HEK293 (cell line): ENCODE measurements at regions not wholly inside any gene's neighbourhood (a gene's known extent, or its start where the extent isn't known, plus 50 kb on each side); places are given as distances from the start of the nearest gene placed in this dataset.
"Not testable (repeated sequence)": the region's sequence is repeated elsewhere in the genome, so short reads cannot be mapped to it uniquely, and the experiment has no call there.

Source experiments
- CTCF ChIA-PET: fragments of 350-600 bp; formaldehyde crosslinking; extraction: SDS; loops from one replicate; lab custom pipeline; 2021; ENCODE audit warnings: antibody characterized with exemption; lab: Yijun Ruan, JAX
- POLR2A ChIA-PET: fragments of 300-600 bp; formaldehyde crosslinking; extraction: SDS; loops from one replicate; lab custom pipeline; 2020; ENCODE audit warnings: antibody characterized with exemption, inconsistent platforms; lab: Yijun Ruan, JAX
- H3K27ac ChIP-seq: fragments of 200-500 bp; sonication (Bioruptor generic); 2 replicates; pipeline ENCODE4 v1.5.1; 2014; ENCODE audit warnings: low read depth, low read length, control low read depth, inconsistent platforms; ENCODE audit errors: extremely low read depth
- H3K36me3 ChIP-seq, 2 experiments: fragments of 200-500 bp in 1 of 2; sonication (Bioruptor generic) in 1 of 2; 1 replicate in 1 of 2; 2 replicates in 1 of 2; pipeline ENCODE4 v1.5.1; 2014 to 2017; ENCODE audit warnings: inconsistent platforms in 2 of 2, low read length in 2 of 2; ENCODE audit not compliant: control insufficient read depth in 2 of 2, insufficient read depth in 1 of 2
- H3K4me1 ChIP-seq: fragments of 200-500 bp; sonication (Bioruptor generic); 2 replicates; pipeline ENCODE4 v1.5.1; 2014; ENCODE audit warnings: mild to moderate bottlenecking, low read length, inconsistent platforms; ENCODE audit not compliant: control insufficient read depth, insufficient read depth
- H3K4me3 ChIP-seq: 2 replicates; pipeline ENCODE4 v1.5.1; 2011; ENCODE audit warnings: low read depth, mild to moderate bottlenecking, control low read depth, low read length, moderate library complexity
- H3K9me3 ChIP-seq: fragments of 200-500 bp; sonication (Bioruptor generic); 2 replicates; pipeline ENCODE4 v1.5.1; 2014; ENCODE audit warnings: low read depth, low read length, inconsistent platforms; ENCODE audit not compliant: control insufficient read depth, insufficient read depth
- ZBTB8A ChIP-seq: fragments of 450-650 bp; formaldehyde crosslinking; IDR thresholded peaks from 2 replicates; pipeline ENCODE4 v1.5.1; 2016; ENCODE audit warnings: missing biosample characterization, missing genetic modification characterization
- ZNF266 ChIP-seq: fragments of 450-650 bp; formaldehyde crosslinking; IDR thresholded peaks from 2 replicates; pipeline ENCODE4 v1.5.1; 2016; ENCODE audit warnings: missing biosample characterization, missing genetic modification characterization, low read depth

DNA sequence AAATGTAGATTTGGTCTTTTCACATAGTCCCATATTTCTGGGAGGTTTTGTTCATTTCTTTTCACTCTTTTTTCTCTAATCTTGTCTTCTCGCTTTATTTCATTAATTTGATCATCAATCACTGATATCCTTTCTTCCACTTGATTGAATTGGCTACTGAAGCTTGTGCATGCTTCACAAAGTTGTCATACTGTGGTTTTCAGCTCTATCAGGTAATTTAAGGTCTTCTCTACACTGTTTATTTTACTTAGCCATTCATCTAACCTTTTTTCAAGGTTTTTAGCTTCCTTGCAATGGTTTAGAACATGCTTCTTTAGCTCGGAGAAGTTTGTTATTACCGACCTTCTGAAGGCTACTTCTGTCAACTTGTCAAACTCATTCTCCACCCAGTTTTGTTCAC lies 51.6 kb upstream of the FSIP2 start:
- H3K9me3 ChIP-seq, H3K36me3 ChIP-seq, H3K4me1 ChIP-seq, H3K4me3 ChIP-seq, CTCF ChIA-PET, POLR2A ChIA-PET, H3K27ac ChIP-seq: not testable (repeated sequence)

DNA sequence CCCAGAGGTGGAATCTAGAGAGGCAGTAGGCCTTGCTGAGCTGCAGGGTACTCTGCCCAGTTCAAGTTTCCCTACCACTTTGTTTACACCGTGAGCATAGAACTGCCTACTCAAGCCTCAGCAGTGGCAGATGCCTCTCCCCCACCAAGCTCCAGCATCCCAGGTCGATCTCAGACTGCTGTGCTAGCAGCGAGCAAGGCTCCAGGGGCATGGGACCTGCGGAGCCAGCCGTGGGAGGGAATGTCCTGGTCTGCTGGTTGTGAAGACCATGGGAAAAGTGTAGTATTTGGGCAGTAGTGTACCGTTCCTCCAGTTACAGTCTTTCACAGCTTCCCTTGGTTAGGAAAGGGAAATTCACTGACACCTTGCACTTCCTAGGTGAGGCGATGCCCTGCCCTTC lies 50.6 kb upstream of the FSIP2 start:
- POLR2A ChIA-PET, result no interaction called here
- no peak overlapping the region for H3K27ac ChIP-seq
- no peaks in the 10 kb centered on the region for H3K9me3 ChIP-seq
- H3K36me3 ChIP-seq, result no peaks in the 10 kb centered on the region
- H3K4me3 ChIP-seq, result no peak overlapping the region
- no peaks in the 10 kb centered on the region for H3K4me1 ChIP-seq
- TF ChIP-seq ZNF266 (tag by site-specific recombination) (no peak), ZBTB8A (tag by site-specific recombination) (no peak)
- TF ChIP-seq, all 188 proteins: peak for 0
- CTCF ChIA-PET, result no interaction called here
